H4 (cell line): ENCODE measurements at regions not wholly inside any gene's neighbourhood (a gene's known extent, or its start where the extent isn't known, plus 50 kb on each side); places are given as distances from the start of the nearest gene placed in this dataset.
"Not testable (repeated sequence)": the region's sequence is repeated elsewhere in the genome, so short reads cannot be mapped to it uniquely, and the experiment has no call there.

ENCODE experiments used
- DNase-seq: peaks from one replicate; pipeline ENCODE4 v3.0.0-alpha.2; 2015; ENCODE audit warnings: low spot score

GRCh38 chr13:71005919-71006318 lies 861.1 kb downstream of the DACH1 start:
- DNase-seq = no peak

GRCh38 chr13:70995338-70995737 lies 871.7 kb downstream of the DACH1 start:
- no peak for DNase-seq

GRCh38 chr13:70994191-70994590 lies 872.8 kb downstream of the DACH1 start:
- no peak for DNase-seq

GRCh38 chr13:70987043-70987442 lies 878.8 kb upstream of the KLHL1 start:
- no peak for DNase-seq

- no peak for DNase-seq
Measured at GRCh38 chr13:70985371-70985770, 877.1 kb upstream of the KLHL1 start.

- DNase-seq = not testable (repeated sequence)
Measured at GRCh38 chr13:70981219-70981618, 873.0 kb upstream of the KLHL1 start.

- DNase-seq = no peak
Measured at GRCh38 chr13:70969321-70969720, 861.1 kb upstream of the KLHL1 start.

- DNase-seq = no peak
Measured at GRCh38 chr13:70967564-70967963, 859.3 kb upstream of the KLHL1 start.

- DNase-seq = no peak
Measured at GRCh38 chr13:70964874-70965273, 856.6 kb upstream of the KLHL1 start.

- peak; percentile 7 for DNase-seq
Measured at GRCh38 chr13:70964124-70964523, 855.9 kb upstream of the KLHL1 start.

GRCh38 chr13:70960841-70961443 lies 852.7 kb upstream of the KLHL1 start:
- DNase-seq = peak; percentile 8

GRCh38 chr13:70959035-70959775 lies 851.0 kb upstream of the KLHL1 start:
- no peak for DNase-seq

GRCh38 chr13:70955887-70956286 lies 847.6 kb upstream of the KLHL1 start:
- no peak for DNase-seq

GRCh38 chr13:70950664-70951063 lies 842.4 kb upstream of the KLHL1 start:
- no peak for DNase-seq

GRCh38 chr13:70945506-70945905 lies 837.3 kb upstream of the KLHL1 start:
- DNase-seq = no peak

GRCh38 chr13:70941454-70941853 lies 833.2 kb upstream of the KLHL1 start:
- DNase-seq = no peak

- no peak for DNase-seq
Measured at GRCh38 chr13:70938462-70938861, 830.2 kb upstream of the KLHL1 start.

GRCh38 chr13:70932511-70932910 lies 824.3 kb upstream of the KLHL1 start:
- DNase-seq = no peak

GRCh38 chr13:70923863-70924752 lies 815.9 kb upstream of the KLHL1 start:
- no peak for DNase-seq

- no peak for DNase-seq
Measured at GRCh38 chr13:70911286-70911685, 803.0 kb upstream of the KLHL1 start.

GRCh38 chr13:70908795-70909194 lies 800.5 kb upstream of the KLHL1 start:
- DNase-seq = no peak

GRCh38 chr13:70905035-70905434 lies 796.8 kb upstream of the KLHL1 start:
- DNase-seq = no peak

GRCh38 chr13:70896136-70896535 lies 787.9 kb upstream of the KLHL1 start:
- DNase-seq = no peak
